NAMALWA (cell line): ENCODE measurements at regions not wholly inside any gene's neighbourhood (a gene's known extent, or its start where the extent isn't known, plus 50 kb on each side); places are given as distances from the start of the nearest gene placed in this dataset.
"Not testable (repeated sequence)": the region's sequence is repeated elsewhere in the genome, so short reads cannot be mapped to it uniquely, and the experiment has no call there.

ENCODE experiments used
- DNase-seq: peaks from one replicate; pipeline ENCODE4 v3.0.0-alpha.2; 2015; ENCODE audit warnings: low spot score

GRCh38 chr12:67535176-67535575, 113.4 kb upstream of the DYRK2 start:
- no peak for DNase-seq

GRCh38 chr12:67535971-67536370, 112.6 kb upstream of the DYRK2 start:
- no peak for DNase-seq

GRCh38 chr12:67539329-67539728, 109.2 kb upstream of the DYRK2 start:
- DNase-seq = no peak

GRCh38 chr12:67539946-67540345, 108.6 kb upstream of the DYRK2 start:
- no peak for DNase-seq

GRCh38 chr12:67540920-67541624, 107.5 kb upstream of the DYRK2 start:
- no peak for DNase-seq

- DNase-seq = no peak
Observed at GRCh38 chr12:67541625-67541991, 106.9 kb upstream of the DYRK2 start.

- DNase-seq = no peak
Observed at GRCh38 chr12:67543021-67543770, 105.3 kb upstream of the DYRK2 start.

GRCh38 chr12:67545298-67545697, 103.2 kb upstream of the DYRK2 start:
- DNase-seq = no peak

GRCh38 chr12:67546746-67547145, 101.8 kb upstream of the DYRK2 start:
- no peak for DNase-seq

- not testable (repeated sequence) for DNase-seq
Observed at GRCh38 chr12:67555075-67555717, 93.3 kb upstream of the DYRK2 start.

- DNase-seq = peak; percentile 7
Observed at GRCh38 chr12:67558775-67559174, 89.8 kb upstream of the DYRK2 start.

- DNase-seq = no peak
Observed at GRCh38 chr12:67559751-67560150, 88.8 kb upstream of the DYRK2 start.

- no peak for DNase-seq
Observed at GRCh38 chr12:67562513-67563287, 85.8 kb upstream of the DYRK2 start.

- DNase-seq = no peak
Observed at GRCh38 chr12:67568055-67568454, 80.5 kb upstream of the DYRK2 start.

GRCh38 chr12:67572492-67572891, 76.1 kb upstream of the DYRK2 start:
- DNase-seq = no peak

GRCh38 chr12:67573566-67573965, 75.0 kb upstream of the DYRK2 start:
- no peak for DNase-seq

- no peak for DNase-seq
Observed at GRCh38 chr12:67578976-67579661, 69.4 kb upstream of the DYRK2 start.

- DNase-seq = no peak
Observed at GRCh38 chr12:67579662-67580003, 68.9 kb upstream of the DYRK2 start.

- DNase-seq = no peak
Observed at GRCh38 chr12:67582238-67582834, 66.2 kb upstream of the DYRK2 start.

- DNase-seq = no peak
Observed at GRCh38 chr12:67582844-67583243, 65.7 kb upstream of the DYRK2 start.

- no peak for DNase-seq
Observed at GRCh38 chr12:67586951-67587350, 61.6 kb upstream of the DYRK2 start.

- DNase-seq = no peak
Observed at GRCh38 chr12:67589078-67589477, 59.5 kb upstream of the DYRK2 start.
